ENCODE measurements at regions not wholly inside any gene's neighbourhood (a gene's known extent, or its start where the extent isn't known, plus 50 kb on each side); places are given as distances from the start of the nearest gene placed in this dataset.

DNA sequence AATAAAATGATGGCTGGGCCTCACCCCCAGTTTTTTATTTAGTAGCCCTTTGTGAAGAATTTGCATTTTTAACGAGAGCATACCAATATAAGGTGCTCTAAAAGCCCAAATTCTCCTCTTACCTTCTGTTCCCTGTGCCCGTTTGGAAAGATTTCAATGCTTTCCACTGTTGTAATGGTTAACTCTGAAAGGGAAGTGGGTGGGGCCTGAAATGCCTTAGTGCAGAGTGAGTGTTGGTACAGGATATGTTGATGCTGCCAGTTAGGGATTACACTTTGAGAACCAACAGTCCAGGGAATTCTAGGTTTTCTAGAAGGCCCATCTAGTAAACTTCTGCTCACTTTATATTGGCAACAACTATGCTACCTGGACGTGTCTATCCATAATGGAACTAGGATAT lies 562.7 kb upstream of the NRSN1 start:
- no peak overlapping the region for H3K27ac ChIP-seq
- no peak for DNase-seq (ENCODE audit: low read depth, low spot score)

- H3K27ac ChIP-seq: no peak overlapping the region
- DNase-seq (ENCODE audit: low read depth, low spot score): no peak
These were observed 559.6 kb upstream of the NRSN1 start for GRCh38 chr6:23566418-23566817.

- H3K27ac ChIP-seq: no peak overlapping the region
These were observed 557.7 kb upstream of the NRSN1 start for GRCh38 chr6:23568292-23568691.

GRCh38 chr6:23584134-23584763 lies 541.8 kb upstream of the NRSN1 start:
- no peak for DNase-seq (ENCODE audit: low read depth, low spot score)
- H3K27ac ChIP-seq: no peak overlapping the region

More at GRCh38 chr6:23568292-23568691, 557.7 kb upstream of the NRSN1 start:
- no peak for DNase-seq (ENCODE audit: low read depth, low spot score)

DNA sequence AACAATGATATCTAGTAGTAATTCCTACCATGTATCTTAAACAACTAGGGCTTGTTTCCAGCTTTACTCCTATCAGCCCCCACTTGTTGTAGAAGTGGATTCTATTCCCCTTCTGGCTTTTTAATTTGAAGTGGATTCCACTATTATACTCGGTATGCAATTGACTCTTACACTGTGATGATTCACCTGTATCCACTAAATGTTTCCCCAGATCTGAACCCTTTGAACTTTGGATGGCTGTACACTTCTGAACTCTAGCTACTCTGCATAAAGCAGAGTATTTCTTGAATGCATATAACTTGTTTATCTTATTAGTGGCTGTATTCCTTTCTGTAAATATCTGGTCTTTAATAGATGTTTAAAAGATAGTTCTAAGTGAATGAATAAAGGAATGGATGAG lies 538.4 kb upstream of the NRSN1 start:
- no peak overlapping the region for H3K27ac ChIP-seq
- DNase-seq (ENCODE audit: low read depth, low spot score): no peak

DNA sequence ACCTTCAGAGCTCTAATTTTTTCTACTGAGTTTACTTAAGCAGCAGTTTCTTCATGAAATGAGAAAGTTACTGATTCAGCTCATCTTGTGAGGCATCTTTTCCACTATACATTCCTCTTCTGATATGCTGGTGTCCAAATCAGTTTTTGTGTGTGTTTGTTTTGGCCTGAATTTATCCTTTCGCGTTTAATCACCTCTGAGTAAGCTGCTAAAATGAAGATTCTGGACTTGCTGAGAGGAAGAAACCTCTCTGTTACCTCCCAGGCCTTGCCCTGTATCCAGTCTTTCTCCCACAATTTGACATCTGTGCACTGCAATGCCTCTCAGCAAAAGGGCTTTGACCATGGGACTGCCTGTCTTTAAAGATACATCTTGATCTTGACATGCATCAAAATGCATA lies 536.2 kb upstream of the NRSN1 start:
- DNase-seq (ENCODE audit: low read depth, low spot score): no peak
- no peak overlapping the region for H3K27ac ChIP-seq

DNA sequence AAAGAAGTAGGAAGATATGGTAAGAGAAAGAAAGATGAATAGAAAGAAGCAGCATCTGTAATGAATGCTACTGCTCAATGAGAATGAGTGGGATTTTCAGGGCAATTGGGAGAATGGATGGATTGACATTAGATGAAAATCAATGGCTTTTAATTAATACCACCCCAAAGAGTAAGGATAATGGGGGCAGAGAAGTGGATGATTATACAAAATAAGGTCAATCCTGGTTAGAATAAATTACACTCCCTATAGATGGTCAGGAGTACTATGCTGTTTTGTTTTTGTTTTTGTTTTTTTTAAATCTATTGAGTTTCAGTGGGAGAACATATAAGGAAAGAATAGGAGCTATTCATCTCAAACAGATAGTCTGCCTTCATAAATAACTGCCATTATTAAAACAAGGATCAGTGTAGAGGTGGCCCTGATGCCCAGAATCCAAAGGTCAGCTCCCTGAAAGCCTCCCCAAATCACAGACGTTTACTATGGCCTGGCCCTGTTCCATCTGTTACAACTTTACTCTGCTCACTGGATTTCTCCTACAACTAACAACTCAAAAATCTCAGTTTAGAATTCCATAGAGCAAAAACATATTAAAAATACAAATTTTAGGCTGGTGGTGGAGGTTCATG lies 535.4 kb upstream of the NRSN1 start:
- no peak for DNase-seq (ENCODE audit: low read depth, low spot score)
- H3K27ac ChIP-seq: no peak overlapping the region

DNA sequence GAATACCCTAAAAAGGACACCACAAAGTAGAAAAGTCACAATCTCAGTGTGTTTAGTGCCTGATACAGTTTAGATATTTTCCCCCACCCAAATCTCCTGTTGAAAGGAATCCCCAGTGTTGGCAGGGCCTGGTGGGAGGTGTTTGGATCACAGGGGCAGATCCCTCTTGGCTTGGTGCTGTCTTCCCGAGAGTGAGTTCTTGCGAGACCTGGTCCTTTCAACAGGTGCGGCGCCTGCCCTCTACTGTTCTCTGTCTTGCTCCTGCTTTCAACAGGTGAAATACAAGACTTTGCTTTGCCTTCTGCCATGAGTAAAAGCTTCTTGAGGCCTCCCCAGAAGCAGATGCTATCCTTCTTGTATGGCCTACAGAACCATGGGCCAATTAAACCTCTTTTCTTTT lies 534.3 kb upstream of the NRSN1 start:
- DNase-seq (ENCODE audit: low read depth, low spot score): no peak
- H3K27ac ChIP-seq: no peak overlapping the region

GRCh38 chr6:23600118-23600517 lies 525.9 kb upstream of the NRSN1 start:
- no peak for DNase-seq (ENCODE audit: low read depth, low spot score)
- H3K27ac ChIP-seq: no peak overlapping the region

DNA sequence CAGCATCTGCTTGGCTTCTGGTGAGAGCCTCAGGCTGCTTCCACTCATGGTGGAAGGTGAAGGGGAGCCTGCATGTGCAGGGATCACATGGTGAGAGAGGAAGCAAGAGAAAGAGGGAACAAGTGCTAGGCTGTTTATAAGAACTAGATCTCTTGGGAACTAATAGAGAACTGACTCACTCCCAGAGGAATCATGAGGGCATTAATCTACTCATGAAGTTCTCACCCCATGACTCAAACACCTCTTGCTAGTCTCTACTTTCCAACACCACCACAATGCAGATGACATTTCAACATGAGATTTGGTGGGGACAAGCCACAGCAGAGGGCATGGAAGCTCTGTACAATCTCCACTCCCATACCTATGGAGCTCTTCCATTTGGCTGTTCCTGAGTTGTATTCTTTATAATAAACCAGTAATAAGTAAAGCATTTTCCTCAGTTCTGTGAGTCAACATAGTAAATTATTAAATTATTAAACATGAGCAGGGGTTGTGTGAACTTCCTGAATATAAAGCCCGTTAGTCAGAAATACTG lies 524.1 kb upstream of the NRSN1 start:
- DNase-seq (ENCODE audit: low read depth, low spot score): peak; percentile 49

DNA sequence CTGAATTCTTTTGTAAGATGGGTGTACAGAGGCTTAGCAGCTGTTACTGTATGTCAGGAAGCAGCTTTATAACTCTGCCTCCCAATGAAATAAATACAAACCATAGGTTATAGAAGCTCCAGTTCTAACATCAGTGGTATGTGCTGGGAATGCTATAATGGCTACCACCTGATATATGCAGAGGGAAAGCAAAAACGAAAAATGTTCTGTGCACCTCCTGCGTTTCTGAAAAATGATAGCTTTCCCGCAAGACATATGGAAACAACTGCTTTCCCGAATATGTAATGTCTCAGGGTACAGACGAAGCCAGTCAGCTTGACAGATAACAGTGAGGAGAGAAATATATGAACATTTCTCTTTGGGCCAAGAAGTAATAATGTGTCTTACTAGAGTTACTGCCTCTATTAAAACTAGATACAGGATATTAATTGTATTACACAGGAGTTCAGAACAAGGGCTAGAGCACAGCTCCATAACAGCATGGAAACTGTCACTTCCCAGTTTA lies 517.0 kb upstream of the NRSN1 start:
- DNase-seq (ENCODE audit: low read depth, low spot score): no peak
- H3K27ac ChIP-seq: no peak overlapping the region

More for the DNA sequence above, 524.1 kb upstream of the NRSN1 start:
- no peak overlapping the region for H3K27ac ChIP-seq

DNA sequence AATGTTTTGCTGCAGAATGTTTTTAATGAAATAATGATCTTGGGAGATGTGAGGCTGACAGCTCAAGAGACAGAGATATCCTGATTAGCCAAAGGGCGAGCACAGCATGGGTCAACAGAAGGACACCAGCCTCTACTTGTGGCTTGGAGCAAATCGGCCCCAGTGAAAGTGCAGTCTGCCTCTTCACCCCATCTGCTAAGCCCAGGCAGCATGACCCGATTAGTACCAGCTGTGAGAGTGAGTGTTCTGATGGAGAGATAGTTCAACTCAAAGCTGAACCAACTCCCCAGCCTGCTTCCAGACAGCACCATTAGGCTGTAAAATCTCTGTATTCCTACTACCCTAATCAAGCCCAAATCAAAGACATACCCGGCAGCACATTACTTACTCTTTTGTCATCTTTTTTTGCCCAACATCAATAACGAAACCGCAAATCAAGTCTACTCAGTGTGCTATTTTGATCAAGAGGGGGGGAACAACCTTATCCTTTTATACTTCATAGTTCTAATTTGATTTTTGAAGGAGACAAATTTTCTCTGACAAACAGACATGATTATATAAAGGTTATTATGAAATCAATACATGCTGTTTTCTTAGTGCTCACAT lies 514.1 kb upstream of the NRSN1 start:
- DNase-seq (ENCODE audit: low read depth, low spot score): no peak
- no peak overlapping the region for H3K27ac ChIP-seq

- DNase-seq (ENCODE audit: low read depth, low spot score): no peak
- H3K27ac ChIP-seq: no peak overlapping the region
These were observed 507.6 kb upstream of the NRSN1 start for GRCh38 chr6:23618366-23618765.

- DNase-seq (ENCODE audit: low read depth, low spot score): no peak
These were observed 505.1 kb upstream of the NRSN1 start for GRCh38 chr6:23620911-23621401.

GRCh38 chr6:23630726-23631635 lies 495.0 kb upstream of the NRSN1 start:
- no peak for DNase-seq (ENCODE audit: low read depth, low spot score)
- no peak overlapping the region for H3K27ac ChIP-seq

More at GRCh38 chr6:23620911-23621401, 505.1 kb upstream of the NRSN1 start:
- no peak overlapping the region for H3K27ac ChIP-seq

DNA sequence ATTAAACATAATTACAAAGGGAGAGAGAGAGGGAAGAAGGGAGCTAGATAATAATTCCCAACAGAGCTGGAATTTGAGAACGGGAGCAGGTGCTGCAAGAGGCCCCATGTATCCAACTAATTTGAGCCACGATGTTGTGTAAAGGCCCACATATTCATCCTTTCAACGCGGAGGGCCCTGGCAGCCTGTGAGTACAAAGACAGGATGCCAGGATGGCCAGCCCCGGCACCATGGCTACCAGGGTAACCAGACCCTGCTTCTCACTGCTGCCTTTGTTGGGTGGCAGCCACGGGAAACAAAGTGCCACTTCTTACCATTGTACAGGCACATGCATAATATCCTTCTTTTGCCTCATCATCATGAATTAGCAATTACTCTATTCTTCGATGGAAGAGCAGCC lies 492.0 kb upstream of the NRSN1 start:
- no peak for DNase-seq (ENCODE audit: low read depth, low spot score)
- no peak overlapping the region for H3K27ac ChIP-seq

GRCh38 chr6:23635150-23635549 lies 490.9 kb upstream of the NRSN1 start:
- no peak for DNase-seq (ENCODE audit: low read depth, low spot score)
- H3K27ac ChIP-seq: no peak overlapping the region

DNA sequence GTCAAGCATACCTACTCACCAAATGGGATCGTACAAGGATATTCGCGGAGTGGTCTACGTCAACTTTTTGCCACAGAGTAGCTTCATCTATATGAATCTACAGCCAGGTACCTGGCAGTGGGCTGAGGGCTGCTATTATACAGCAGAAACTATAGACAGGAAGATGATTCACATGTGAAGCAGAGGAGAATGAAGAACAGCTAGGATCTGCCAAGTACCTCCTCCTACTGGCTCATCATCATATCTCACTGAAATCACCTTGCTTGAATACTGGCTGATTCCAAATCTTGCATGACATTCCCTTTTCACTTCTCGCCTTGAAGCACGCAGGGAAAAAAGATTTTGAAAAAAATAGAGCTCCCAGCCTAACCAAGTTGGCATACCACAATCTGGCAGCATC lies 488.7 kb upstream of the NRSN1 start:
- H3K27ac ChIP-seq: no peak overlapping the region
- DNase-seq (ENCODE audit: low read depth, low spot score): peak; percentile 37

DNA sequence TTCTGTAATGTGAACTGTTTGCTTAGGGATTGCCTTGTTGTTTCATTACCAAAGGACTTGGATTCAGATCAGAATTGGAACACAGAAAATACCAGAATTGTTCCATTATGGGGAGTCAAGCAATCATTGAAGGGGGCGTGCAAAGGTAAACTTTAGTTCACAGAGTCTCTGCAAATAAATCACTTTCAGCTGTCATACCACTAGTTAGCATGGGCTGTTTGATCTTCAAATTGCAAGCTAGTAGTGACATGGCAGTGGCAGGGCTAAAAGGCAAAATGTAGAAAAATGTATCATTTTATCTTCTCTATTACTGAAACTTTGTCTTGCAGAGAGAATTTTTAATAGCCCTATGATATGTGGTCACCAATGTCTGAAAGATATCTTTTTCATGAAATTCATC lies 483.2 kb upstream of the NRSN1 start:
- no peak overlapping the region for H3K27ac ChIP-seq
- DNase-seq (ENCODE audit: low read depth, low spot score): no peak

- H3K27ac ChIP-seq: no peak overlapping the region
- no peak for DNase-seq (ENCODE audit: low read depth, low spot score)
These were observed 479.0 kb upstream of the NRSN1 start for GRCh38 chr6:23647045-23647444.

Data from epithelial cell of prostate (primary cell).